ENCODE measurements at regions not wholly inside any gene's neighbourhood (a gene's known extent, or its start where the extent isn't known, plus 50 kb on each side); places are given as distances from the start of the nearest gene placed in this dataset.
A peak's percentile ranks its signal among the peaks of the same experiment; 100 is the strongest.

- DNase-seq, result no peak
- 68 to 72% methylated on average over 3 of the region's 3 CpGs for WGBS, 2 donors
- H3K4me1 ChIP-seq, result peaks cover 0 to 7% (median 0%) of the 10 kb centered on the region in 9 donors
- H3K36me3 ChIP-seq, result no peaks in the 10 kb centered on the region
- H3K27me3 ChIP-seq, result peaks cover 0 to 4% (median 0%) of the 10 kb centered on the region in 7 donors
- H3K9me3 ChIP-seq, result peaks cover 0 to 18% (median 0%) of the 10 kb centered on the region in 11 donors
- H3K27ac ChIP-seq, result no peak overlapping the region
- intact Hi-C loops (cut with DNase I), result loop anchor here in 2 of 10 donors (10.0 kb wide), 1 partner anchor 186 kb away; no protein-coding TSS in a partner anchor
- H3K4me3 ChIP-seq, result no peak overlapping the region
- ATAC-seq, result no peak
- TF ChIP-seq, protein P1, sequence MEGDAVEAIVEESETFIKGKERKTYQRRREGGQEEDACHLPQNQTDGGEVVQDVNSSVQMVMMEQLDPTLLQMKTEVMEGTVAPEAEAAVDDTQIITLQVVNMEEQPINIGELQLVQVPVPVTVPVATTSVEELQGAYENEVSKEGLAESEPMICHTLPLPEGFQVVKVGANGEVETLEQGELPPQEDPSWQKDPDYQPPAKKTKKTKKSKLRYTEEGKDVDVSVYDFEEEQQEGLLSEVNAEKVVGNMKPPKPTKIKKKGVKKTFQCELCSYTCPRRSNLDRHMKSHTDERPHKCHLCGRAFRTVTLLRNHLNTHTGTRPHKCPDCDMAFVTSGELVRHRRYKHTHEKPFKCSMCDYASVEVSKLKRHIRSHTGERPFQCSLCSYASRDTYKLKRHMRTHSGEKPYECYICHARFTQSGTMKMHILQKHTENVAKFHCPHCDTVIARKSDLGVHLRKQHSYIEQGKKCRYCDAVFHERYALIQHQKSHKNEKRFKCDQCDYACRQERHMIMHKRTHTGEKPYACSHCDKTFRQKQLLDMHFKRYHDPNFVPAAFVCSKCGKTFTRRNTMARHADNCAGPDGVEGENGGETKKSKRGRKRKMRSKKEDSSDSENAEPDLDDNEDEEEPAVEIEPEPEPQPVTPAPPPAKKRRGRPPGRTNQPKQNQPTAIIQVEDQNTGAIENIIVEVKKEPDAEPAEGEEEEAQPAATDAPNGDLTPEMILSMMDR (IDR thresholded peaks at IDR 0.05), result no peak
Measured at GRCh38 chrX:40279091-40279430, 181.3 kb upstream of the BCOR start.

DNA sequence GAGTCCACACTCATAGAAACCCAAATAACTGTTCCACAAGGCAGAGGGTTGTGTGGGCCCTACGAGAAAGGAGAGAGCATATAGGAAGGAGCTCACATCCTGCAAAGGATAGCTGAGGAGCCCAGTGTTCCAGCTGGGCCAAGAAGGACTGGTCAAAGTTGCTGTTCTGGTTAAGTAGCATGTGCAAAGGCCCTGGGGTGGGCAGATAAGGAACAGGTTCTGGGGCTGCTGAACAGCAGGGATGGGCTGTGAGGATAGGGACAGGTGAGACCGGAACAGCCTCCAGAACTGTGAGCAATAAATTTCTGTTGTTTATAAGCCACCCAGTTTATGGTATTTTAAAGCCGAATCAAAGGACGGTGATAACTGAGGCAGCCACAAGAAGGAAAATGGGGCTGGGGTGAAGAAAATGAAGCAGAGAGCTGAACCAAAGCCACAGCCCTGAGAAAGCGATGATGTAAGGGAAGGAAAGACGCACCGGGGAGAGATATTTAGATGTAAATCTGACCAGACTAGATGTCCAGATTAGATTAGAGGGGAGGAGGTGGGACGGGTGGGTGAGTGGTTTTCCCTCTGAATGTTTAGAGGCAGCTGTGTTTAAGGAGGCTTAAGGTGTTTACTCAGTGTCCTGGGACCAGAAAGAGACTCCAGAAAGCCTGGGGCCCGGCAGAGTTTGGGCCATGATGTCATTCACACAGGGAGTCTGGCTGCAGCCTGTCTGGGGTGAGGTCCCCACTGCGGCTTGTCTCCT is 180.8 kb upstream of the BCOR start:
- intact Hi-C loops (cut with DNase I), result loop anchor here in 2 of 10 donors (10.0 kb wide), 1 partner anchor 186 kb away; no protein-coding TSS in a partner anchor
- DNase-seq, result no peak
- Histone ChIP-seq H3K4me1 (peaks cover 0 to 9% (median 0%) of the 10 kb centered on the region in 9 donors), H3K36me3 (no peaks in the 10 kb centered on the region), H3K27me3 (no peaks in the 10 kb centered on the region), H3K4me3 (no peak overlapping the region), H3K27ac (no peak overlapping the region), H3K9me3 (peaks cover 0 to 18% (median 0%) of the 10 kb centered on the region in 11 donors)
- no peak for ATAC-seq
- TF ChIP-seq, protein P1 (IDR thresholded peaks at IDR 0.05), result no peak
- 78 to 81% methylated on average over 10 of the region's 10 CpGs for WGBS, 2 donors

DNA sequence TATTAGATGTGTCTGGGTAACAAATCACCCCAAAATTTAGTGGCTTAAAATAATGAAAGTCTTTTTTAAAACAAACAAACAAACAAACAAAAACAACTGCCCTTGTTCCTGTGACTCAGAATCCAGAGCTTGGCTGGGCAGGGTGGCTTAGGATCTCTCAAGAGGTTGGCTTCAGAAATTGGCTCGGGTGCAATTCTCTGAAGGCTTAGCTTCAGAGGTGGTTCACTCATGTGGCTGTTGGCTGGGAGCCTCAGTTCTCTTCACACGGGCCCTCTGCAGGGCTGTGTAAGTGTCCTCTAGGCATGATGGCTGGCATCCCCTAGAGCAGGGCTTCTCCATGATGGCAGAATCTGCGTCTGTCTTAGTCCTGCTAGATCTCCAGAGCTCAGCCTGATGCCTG is 179.9 kb upstream of the BCOR start:
- WGBS, 2 donors, result 83 to 89% methylated on average over 3 of the region's 3 CpGs
- H3K9me3 ChIP-seq, result peaks cover 0 to 18% (median 0%) of the 10 kb centered on the region in 11 donors
- TF ChIP-seq, protein P1 (IDR thresholded peaks at IDR 0.05), result no peak
- no peaks in the 10 kb centered on the region for H3K27me3 ChIP-seq
- H3K4me1 ChIP-seq, result peaks cover 0 to 17% (median 0%) of the 10 kb centered on the region in 9 donors
- no peak overlapping the region for H3K27ac ChIP-seq
- intact Hi-C loops (cut with DNase I), result loop anchor here in 2 of 10 donors (10.0 kb wide), 1 partner anchor 187 kb away; no protein-coding TSS in a partner anchor
- no peak overlapping the region for H3K4me3 ChIP-seq
- ATAC-seq (no peak), DNase-seq (no peak)
- no peaks in the 10 kb centered on the region for H3K36me3 ChIP-seq

DNA sequence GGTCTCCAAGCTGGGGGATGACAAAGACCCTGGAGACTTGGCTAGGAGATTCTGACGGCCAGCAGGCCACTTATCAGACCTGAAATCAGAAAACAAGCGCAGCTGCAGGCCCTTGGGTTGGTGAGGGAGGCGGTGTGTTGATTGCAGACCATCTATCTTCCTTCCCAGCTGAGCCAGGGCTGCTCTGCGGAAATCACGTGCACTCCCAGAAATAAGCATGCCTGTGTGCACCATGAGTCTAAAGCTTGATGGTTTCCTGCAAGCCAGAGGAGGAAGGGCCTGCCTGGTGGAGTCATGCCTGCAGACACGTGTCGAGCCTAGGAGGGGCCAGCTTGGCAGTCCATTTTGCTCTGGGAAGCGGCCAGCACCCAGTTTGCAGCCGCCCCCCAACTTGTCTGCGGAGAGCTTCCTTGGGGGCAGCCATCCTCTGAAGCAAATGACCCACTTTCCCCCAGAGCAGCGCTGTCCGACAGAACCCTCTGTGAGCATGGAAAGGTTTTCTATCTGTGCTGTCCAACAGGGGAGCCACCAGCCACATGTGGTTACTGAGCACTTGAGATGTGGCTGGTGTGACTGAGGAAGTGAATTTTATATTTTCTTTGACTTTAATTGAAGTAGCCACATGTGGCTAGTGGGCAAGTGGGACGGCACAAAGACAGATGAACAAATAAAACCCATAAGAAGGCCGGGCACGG is 175.7 kb upstream of the BCOR start:
- DNase-seq, result peak in 1 of 2 donors; percentile 35
- Histone ChIP-seq H3K36me3 (no peaks in the 10 kb centered on the region), H3K27me3 (no peaks in the 10 kb centered on the region), H3K27ac (no peak overlapping the region), H3K4me3 (no peak overlapping the region), H3K9me3 (peaks cover 0 to 23% (median 0%) of the 10 kb centered on the region in 11 donors), H3K4me1 (peaks cover 0 to 11% (median 0%) of the 10 kb centered on the region in 9 donors)
- TF ChIP-seq, protein P1 (IDR thresholded peaks at IDR 0.05), result no peak
- intact Hi-C loops (cut with DNase I), result loop anchor here in 2 of 10 donors (10.0 kb wide), 1 partner anchor 191 kb away; no protein-coding TSS in a partner anchor
- 56 to 62% methylated on average over 15 of the region's 15 CpGs for WGBS, 2 donors
- ATAC-seq, result peak; percentile 70 to 88 (median 80)
